Uterus (tissue), 3 donors: ENCODE measurements at regions not wholly inside any gene's neighbourhood (a gene's known extent, or its start where the extent isn't known, plus 50 kb on each side); places are given as distances from the start of the nearest gene placed in this dataset.

Experiments
- DNase-seq, 2 donors: peaks; one replicate each; pipeline ENCODE4 v3.0.0-alpha.2; 2019 to 2020
- H3K27ac ChIP-seq, 2 donors: fragments of 200-600 bp; sonication (generic); 1 replicate in 1 of 2; 2 replicates in 1 of 2; pipeline ENCODE4 v1.5.1; 2016 to 2018
- H3K27me3 ChIP-seq, 2 donors: fragments of 200-600 bp; sonication (generic); one replicate each; pipeline ENCODE4 v1.5.1; 2018 to 2019; ENCODE audit warnings: control low read depth in 1 of 2
- H3K36me3 ChIP-seq, 2 donors: fragments of 200-600 bp; sonication (generic); one replicate each; pipeline ENCODE4 v1.5.1; 2019; ENCODE audit warnings: control low read depth in 1 of 2
- H3K4me1 ChIP-seq, 2 donors: fragments of 200-600 bp; sonication (generic); one replicate each; pipeline ENCODE4 v1.5.1; 2018 to 2019; ENCODE audit warnings: control low read depth in 1 of 2
- H3K4me3 ChIP-seq, 2 donors: fragments of 200-600 bp; sonication (generic); 1 replicate in 1 of 2; 2 replicates in 1 of 2; pipeline ENCODE4 v1.5.1; 2018 to 2019; ENCODE audit warnings: mild to moderate bottlenecking in 1 of 2
- H3K9me3 ChIP-seq, 2 donors: fragments of 200-600 bp; sonication (generic); one replicate each; pipeline ENCODE4 v1.5.1; 2019; ENCODE audit warnings: control low read depth in 1 of 2
- CTCF ChIP-seq, 4 experiments: fragments of 200-600 bp in 2 of 4; fragments of 450-650 bp in 2 of 4; sonication (generic) in 2 of 4; IDR thresholded peaks; one replicate each; pipeline ENCODE4 v1.5.1; 2016 to 2019; ENCODE audit warnings: antibody characterized with exemption in 4 of 4, mild to moderate bottlenecking in 2 of 4, moderate library complexity in 1 of 4
- POLR2A ChIP-seq, 2 donors: fragments of 450-650 bp; IDR thresholded peaks; one replicate each; pipeline ENCODE4 v1.6.1; 2016; ENCODE audit warnings: antibody characterized with exemption in 2 of 2, mild to moderate bottlenecking in 1 of 2, moderate library complexity in 1 of 2
- intact Hi-C: fragments of 100-400 bp; cut with DNase I; formaldehyde crosslinking; loops from one replicate; pipeline ENCODE4 v1.15.1; 2023; ENCODE audit warnings: low total_unique reads
- donor health status: DM: yes; HTN: yes; CAD: no.

DNA sequence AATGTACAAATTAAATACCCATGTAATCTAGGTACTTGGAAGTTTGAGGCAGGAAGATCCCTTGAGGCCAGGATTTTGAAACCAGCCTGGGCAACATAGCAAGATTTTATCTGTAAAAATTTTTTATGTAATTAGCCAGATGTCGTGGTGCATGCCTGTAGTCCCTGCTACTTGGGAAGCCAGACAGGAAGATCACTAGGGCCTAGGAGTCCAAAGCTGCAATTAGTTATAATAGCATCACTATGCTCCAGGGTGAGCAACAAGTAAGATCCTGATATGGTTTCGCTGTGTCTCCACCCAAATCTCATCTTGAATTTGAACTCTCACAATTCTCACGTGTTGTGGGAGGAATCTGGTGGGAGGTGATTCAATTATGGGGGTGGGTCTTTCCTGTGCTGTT, 535.8 kb downstream of the TENT5A start:
- TF ChIP-seq POLR2A (IDR thresholded peaks at IDR 0.05) (no peak), CTCF (IDR thresholded peaks at IDR 0.05) (no peak)
- intact Hi-C loops: no loop called here
- no peaks in the 10 kb centered on the region for H3K36me3 ChIP-seq
- H3K27ac ChIP-seq: no peak overlapping the region
- no peak overlapping the region for H3K4me3 ChIP-seq
- no peaks in the 10 kb centered on the region for H3K4me1 ChIP-seq
- no peaks in the 10 kb centered on the region for H3K27me3 ChIP-seq
- no peak for DNase-seq
- no peaks in the 10 kb centered on the region for H3K9me3 ChIP-seq

DNA sequence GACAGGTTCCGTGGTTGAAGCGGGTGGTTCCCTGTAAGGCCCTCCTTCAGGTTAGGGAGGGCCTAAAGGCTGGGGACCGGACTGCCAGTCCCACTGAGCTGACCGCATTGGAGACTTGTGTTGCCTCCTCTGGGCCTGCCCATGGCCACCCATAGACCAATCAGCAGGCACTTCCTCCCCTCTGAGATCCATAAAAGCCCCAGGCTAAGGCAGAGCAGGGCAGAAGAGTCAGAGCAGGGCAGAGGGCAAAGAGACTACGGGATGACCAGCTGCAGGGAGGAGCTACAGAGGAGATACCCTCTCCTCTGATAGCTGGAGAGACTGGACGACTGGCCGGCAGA, 537.4 kb downstream of the TENT5A start:
- Histone ChIP-seq H3K4me3 (no peak overlapping the region), H3K4me1 (no peaks in the 10 kb centered on the region), H3K36me3 (no peaks in the 10 kb centered on the region), H3K27ac (no peak overlapping the region), H3K27me3 (no peaks in the 10 kb centered on the region), H3K9me3 (no peaks in the 10 kb centered on the region)
- no peak for DNase-seq
- no peak for TF ChIP-seq CTCF (IDR thresholded peaks at IDR 0.05)
- TF ChIP-seq POLR2A (IDR thresholded peaks at IDR 0.05): no peak
- intact Hi-C loops: no loop called here

DNA sequence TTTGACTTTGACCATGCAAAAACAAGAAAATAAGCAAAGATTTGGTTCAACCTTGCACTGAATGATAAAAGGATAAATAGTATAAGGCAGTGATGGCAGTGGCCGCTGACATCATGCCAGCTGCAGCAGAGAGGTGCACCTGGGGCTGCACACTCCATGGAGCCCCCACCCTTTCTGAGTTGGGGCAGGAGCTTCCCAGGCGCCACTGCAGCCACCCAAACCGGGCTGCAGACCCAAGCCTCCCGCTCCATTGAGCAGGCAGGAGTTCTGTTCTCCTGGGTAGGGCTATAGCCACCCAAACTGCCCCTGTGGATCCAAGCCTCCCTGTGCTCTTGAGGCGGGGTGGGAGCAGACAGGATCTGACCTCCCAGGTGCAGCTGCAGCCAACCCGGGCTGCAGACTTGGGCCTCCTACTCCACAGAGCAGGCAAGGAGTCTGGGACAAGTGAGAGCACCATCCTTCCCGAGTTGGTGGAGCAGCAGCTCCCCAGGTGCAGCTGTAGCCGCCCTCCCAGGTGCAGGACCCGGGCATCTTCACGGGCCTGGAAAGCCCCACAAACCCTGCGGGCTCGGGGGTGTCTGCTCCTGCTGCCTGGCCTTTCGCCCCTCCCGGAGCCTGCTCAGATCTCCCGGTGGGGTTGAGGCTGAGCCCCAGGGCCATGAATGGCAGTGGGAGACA, 537.9 kb downstream of the TENT5A start:
- intact Hi-C loops: no loop called here

DNA sequence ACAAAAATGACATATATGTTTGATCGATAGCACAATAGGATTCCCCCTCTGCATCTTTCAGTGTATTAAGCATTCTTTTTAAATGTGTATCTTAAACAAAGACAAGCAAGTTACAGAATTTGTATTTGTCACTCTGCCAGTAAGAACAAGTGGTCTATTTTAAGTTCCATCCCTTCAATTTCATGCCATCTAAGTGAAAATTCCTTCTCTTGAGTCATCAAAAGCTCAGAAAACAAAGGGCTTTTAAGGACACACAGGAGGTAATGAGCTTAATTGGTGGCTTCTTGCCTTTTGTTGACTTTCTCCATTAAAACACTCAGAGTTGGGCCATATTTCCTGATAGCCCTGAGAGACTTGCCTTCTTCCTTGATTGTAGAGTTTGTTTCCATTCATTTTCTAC, 547.8 kb downstream of the TENT5A start:
- TF ChIP-seq CTCF (IDR thresholded peaks at IDR 0.05) (no peak), POLR2A (IDR thresholded peaks at IDR 0.05) (no peak)
- H3K9me3 ChIP-seq: no peaks in the 10 kb centered on the region
- no peak overlapping the region for H3K27ac ChIP-seq
- no peaks in the 10 kb centered on the region for H3K36me3 ChIP-seq
- no peaks in the 10 kb centered on the region for H3K4me1 ChIP-seq
- no peak for DNase-seq
- intact Hi-C loops: no loop called here
- H3K27me3 ChIP-seq: no peaks in the 10 kb centered on the region
- H3K4me3 ChIP-seq: no peak overlapping the region

More for the DNA sequence above, 537.9 kb downstream of the TENT5A start:
- H3K9me3 ChIP-seq: no peaks in the 10 kb centered on the region
- no peak overlapping the region for H3K27ac ChIP-seq
- no peak for DNase-seq
- no peaks in the 10 kb centered on the region for H3K36me3 ChIP-seq
- no peak overlapping the region for H3K4me3 ChIP-seq
- H3K4me1 ChIP-seq: no peaks in the 10 kb centered on the region
- TF ChIP-seq CTCF (IDR thresholded peaks at IDR 0.05): no peak
- no peak for TF ChIP-seq POLR2A (IDR thresholded peaks at IDR 0.05)
- no peaks in the 10 kb centered on the region for H3K27me3 ChIP-seq

DNA sequence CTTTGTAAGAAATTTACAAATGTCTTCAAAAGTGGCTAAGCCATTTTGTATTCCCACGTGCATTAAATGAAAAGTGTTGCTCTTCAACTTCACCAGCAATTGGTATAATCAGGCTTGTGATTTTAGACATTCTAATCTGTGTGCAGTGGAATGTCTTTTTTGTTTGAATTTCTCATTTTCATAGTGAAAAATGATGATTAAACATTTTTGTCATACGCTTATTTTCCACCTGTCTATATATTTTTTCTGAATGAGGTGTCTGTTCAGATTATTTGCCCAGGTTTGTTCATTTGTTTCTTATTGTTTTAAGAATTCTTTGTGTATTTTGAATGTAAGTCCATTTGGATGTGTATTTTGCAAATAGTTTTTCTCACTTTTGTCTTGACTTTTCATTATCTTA, 558.1 kb downstream of the TENT5A start:
- no peak for TF ChIP-seq CTCF (IDR thresholded peaks at IDR 0.05)
- TF ChIP-seq POLR2A (IDR thresholded peaks at IDR 0.05): no peak
- Histone ChIP-seq H3K27me3 (no peaks in the 10 kb centered on the region), H3K9me3 (no peaks in the 10 kb centered on the region), H3K27ac (no peak overlapping the region), H3K36me3 (no peaks in the 10 kb centered on the region), H3K4me1 (no peaks in the 10 kb centered on the region), H3K4me3 (no peak overlapping the region)
- intact Hi-C loops: no loop called here
- DNase-seq: no peak
